ENCODE measurements at regions not wholly inside any gene's neighbourhood (a gene's known extent, or its start where the extent isn't known, plus 50 kb on each side); places are given as distances from the start of the nearest gene placed in this dataset.

GRCh38 chr10:3978761-3979160 is 193.8 kb upstream of the KLF6 start:
- H3K27ac Mint-ChIP-seq: peak overlapping the region; percentile 57 to 94
- no CpG with 5 or more reads among the region's 4 CpGs for WGBS (ENCODE audit: insufficient coverage)

GRCh38 chr10:3978174-3978573 is 193.2 kb upstream of the KLF6 start:
- no peaks in the 10 kb centered on the region for H3K27me3 Mint-ChIP-seq
- H3K27me3 ChIP-seq (replicated peaks in 1 of 2; ENCODE audit: control insufficient read depth in 2 of 2, extremely low read depth in 1 of 2, insufficient read depth in 2 of 2, low read length in 1 of 2): no peaks in the 10 kb centered on the region
- DNase-seq: no peak
- CTCF ChIA-PET: no interaction called here
- no CpG with 5 or more reads among the region's 1 CpG for WGBS (ENCODE audit: insufficient coverage)
- peaks cover 9 to 15% (median 13%) of the 10 kb centered on the region in 3 donors for H3K4me1 Mint-ChIP-seq
- ATAC-seq (replicated peaks in 1 of 4): no peak
- H3K4me3 ChIP-seq (ENCODE audit: control insufficient read depth in 1 of 2, extremely low read depth in 1 of 2, low read length in 1 of 2): no peak overlapping the region
- H3K27ac ChIP-seq (ENCODE audit: low read length): no peak overlapping the region
- H3K36me3 ChIP-seq (ENCODE audit: control insufficient read depth in 2 of 2, extremely low read depth in 1 of 2, insufficient read depth in 1 of 2, low read length in 1 of 2): peaks cover 0 to 5% of the 10 kb centered on the region in 2 donors
- H3K9me3 ChIP-seq: no peaks in the 10 kb centered on the region
- POLR2A ChIA-PET: no interaction called here
- no peak overlapping the region for H3K27ac Mint-ChIP-seq
- H3K4me1 ChIP-seq (ENCODE audit: control insufficient read depth in 1 of 2, extremely low read depth in 1 of 2, insufficient read depth in 2 of 2, low read length in 2 of 2): peaks cover 31 to 46% of the 10 kb centered on the region in 2 experiments
- no peak overlapping the region for H3K4me3 Mint-ChIP-seq
- H3K36me3 Mint-ChIP-seq: peaks cover 5% of the 10 kb centered on the region
- H3K9me3 Mint-ChIP-seq: peaks cover 0 to 6% (median 4%) of the 10 kb centered on the region in 3 donors

More at GRCh38 chr10:3978761-3979160, 193.8 kb upstream of the KLF6 start:
- Histone ChIP-seq H3K36me3 (ENCODE audit: control insufficient read depth in 2 of 2, extremely low read depth in 1 of 2, insufficient read depth in 1 of 2, low read length in 1 of 2) (peaks cover 0 to 5% of the 10 kb centered on the region in 2 donors), H3K27ac (ENCODE audit: low read length) (no peak overlapping the region), H3K9me3 (no peaks in the 10 kb centered on the region), H3K4me1 (ENCODE audit: control insufficient read depth in 1 of 2, extremely low read depth in 1 of 2, insufficient read depth in 2 of 2, low read length in 2 of 2) (peaks cover 25 to 45% of the 10 kb centered on the region in 2 experiments), H3K4me3 (ENCODE audit: control insufficient read depth in 1 of 2, extremely low read depth in 1 of 2, low read length in 1 of 2) (no peak overlapping the region), H3K27me3 (replicated peaks in 1 of 2; ENCODE audit: control insufficient read depth in 2 of 2, extremely low read depth in 1 of 2, insufficient read depth in 2 of 2, low read length in 1 of 2) (no peaks in the 10 kb centered on the region)
- Mint-ChIP-seq H3K4me1 (peaks cover 8 to 13% (median 12%) of the 10 kb centered on the region in 3 donors), H3K27me3 (no peaks in the 10 kb centered on the region), H3K4me3 (peak overlapping the region in 1 of 3 donors; percentile 38), H3K9me3 (peaks cover 0 to 8% (median 5%) of the 10 kb centered on the region in 3 donors), H3K36me3 (peaks cover 5% of the 10 kb centered on the region)
- ATAC-seq (replicated peaks in 1 of 4) (peak in 3 of 4 experiments; percentile 17 to 40 (median 25)), DNase-seq (peak in 1 of 35 experiments; percentile 38)
- CTCF ChIA-PET: no interaction called here
- POLR2A ChIA-PET: no interaction called here

- POLR2A ChIA-PET: no interaction called here
Observed at GRCh38 chr10:3977761-3978160, 192.8 kb upstream of the KLF6 start.

GRCh38 chr10:3976718-3977117 is 191.7 kb upstream of the KLF6 start:
- Mint-ChIP-seq H3K27me3 (no peaks in the 10 kb centered on the region), H3K4me1 (peaks cover 24 to 27% (median 24%) of the 10 kb centered on the region in 3 donors), H3K4me3 (no peak overlapping the region), H3K27ac (no peak overlapping the region), H3K9me3 (no peaks in the 10 kb centered on the region), H3K36me3 (no peaks in the 10 kb centered on the region)
- Histone ChIP-seq H3K36me3 (ENCODE audit: control insufficient read depth in 2 of 2, extremely low read depth in 1 of 2, insufficient read depth in 1 of 2, low read length in 1 of 2) (peaks cover 0 to 5% of the 10 kb centered on the region in 2 donors), H3K4me1 (ENCODE audit: control insufficient read depth in 1 of 2, extremely low read depth in 1 of 2, insufficient read depth in 2 of 2, low read length in 2 of 2) (peaks cover 41 to 56% of the 10 kb centered on the region in 2 experiments), H3K27ac (ENCODE audit: low read length) (peak overlapping the region; percentile 10), H3K9me3 (no peaks in the 10 kb centered on the region), H3K4me3 (ENCODE audit: control insufficient read depth in 1 of 2, extremely low read depth in 1 of 2, low read length in 1 of 2) (no peak overlapping the region), H3K27me3 (replicated peaks in 1 of 2; ENCODE audit: control insufficient read depth in 2 of 2, extremely low read depth in 1 of 2, insufficient read depth in 2 of 2, low read length in 1 of 2) (no peaks in the 10 kb centered on the region)
- DNase-seq (peak in 1 of 35 experiments; percentile 32), ATAC-seq (replicated peaks in 1 of 4) (peak; percentile 51 to 62 (median 54))
- POLR2A ChIA-PET: no interaction called here
- CTCF ChIA-PET: interaction anchor here in 1 of 2 donors (0.6 kb wide), 1 partner anchor 790 kb away, joined by 4 read pairs; no protein-coding TSS in a partner anchor
- WGBS (ENCODE audit: insufficient coverage): no CpG with 5 or more reads among the region's 1 CpG

More at GRCh38 chr10:3977761-3978160, 192.8 kb upstream of the KLF6 start:
- 100% methylated on average over 2 of the region's 6 CpGs for WGBS (ENCODE audit: insufficient coverage)
- Histone ChIP-seq H3K4me1 (ENCODE audit: control insufficient read depth in 1 of 2, extremely low read depth in 1 of 2, insufficient read depth in 2 of 2, low read length in 2 of 2) (peaks cover 35 to 50% of the 10 kb centered on the region in 2 experiments), H3K27me3 (replicated peaks in 1 of 2; ENCODE audit: control insufficient read depth in 2 of 2, extremely low read depth in 1 of 2, insufficient read depth in 2 of 2, low read length in 1 of 2) (no peaks in the 10 kb centered on the region), H3K4me3 (ENCODE audit: control insufficient read depth in 1 of 2, extremely low read depth in 1 of 2, low read length in 1 of 2) (no peak overlapping the region), H3K36me3 (ENCODE audit: control insufficient read depth in 2 of 2, extremely low read depth in 1 of 2, insufficient read depth in 1 of 2, low read length in 1 of 2) (peaks cover 0 to 5% of the 10 kb centered on the region in 2 donors), H3K9me3 (no peaks in the 10 kb centered on the region), H3K27ac (ENCODE audit: low read length) (no peak overlapping the region)
- no peak for DNase-seq
- peaks cover 13 to 18% (median 17%) of the 10 kb centered on the region in 3 donors for H3K4me1 Mint-ChIP-seq
- peaks cover 0 to 2% (median 1%) of the 10 kb centered on the region in 3 donors for H3K9me3 Mint-ChIP-seq
- ATAC-seq (replicated peaks in 1 of 4): no peak
- peaks cover 4% of the 10 kb centered on the region for H3K36me3 Mint-ChIP-seq
- CTCF ChIA-PET: no interaction called here
- no peak overlapping the region for H3K27ac Mint-ChIP-seq
- H3K27me3 Mint-ChIP-seq: no peaks in the 10 kb centered on the region
- H3K4me3 Mint-ChIP-seq: no peak overlapping the region

GRCh38 chr10:3976171-3976570 is 191.2 kb upstream of the KLF6 start:
- Mint-ChIP-seq H3K27me3 (no peaks in the 10 kb centered on the region), H3K4me3 (no peak overlapping the region), H3K4me1 (peaks cover 29 to 32% (median 29%) of the 10 kb centered on the region in 3 donors), H3K27ac (no peak overlapping the region), H3K36me3 (no peaks in the 10 kb centered on the region), H3K9me3 (no peaks in the 10 kb centered on the region)
- no CpG with 5 or more reads among the region's 3 CpGs for WGBS (ENCODE audit: insufficient coverage)
- CTCF ChIA-PET: no interaction called here
- ATAC-seq (replicated peaks in 1 of 4) (no peak), DNase-seq (no peak)
- Histone ChIP-seq H3K4me3 (ENCODE audit: control insufficient read depth in 1 of 2, extremely low read depth in 1 of 2, low read length in 1 of 2) (no peak overlapping the region), H3K27ac (ENCODE audit: low read length) (peak overlapping the region; percentile 10), H3K9me3 (no peaks in the 10 kb centered on the region), H3K4me1 (ENCODE audit: control insufficient read depth in 1 of 2, extremely low read depth in 1 of 2, insufficient read depth in 2 of 2, low read length in 2 of 2) (peaks cover 40 to 56% of the 10 kb centered on the region in 2 experiments), H3K27me3 (replicated peaks in 1 of 2; ENCODE audit: control insufficient read depth in 2 of 2, extremely low read depth in 1 of 2, insufficient read depth in 2 of 2, low read length in 1 of 2) (no peaks in the 10 kb centered on the region), H3K36me3 (ENCODE audit: control insufficient read depth in 2 of 2, extremely low read depth in 1 of 2, insufficient read depth in 1 of 2, low read length in 1 of 2) (peaks cover 0 to 5% of the 10 kb centered on the region in 2 donors)
- POLR2A ChIA-PET: no interaction called here

GRCh38 chr10:3975016-3975415 is 190.0 kb upstream of the KLF6 start:
- no peak for ATAC-seq (replicated peaks in 1 of 4)
- Mint-ChIP-seq H3K4me1 (peaks cover 41 to 44% (median 41%) of the 10 kb centered on the region in 3 donors), H3K4me3 (no peak overlapping the region), H3K9me3 (no peaks in the 10 kb centered on the region), H3K27me3 (no peaks in the 10 kb centered on the region), H3K27ac (peak overlapping the region in 1 of 2 donors; percentile 62), H3K36me3 (no peaks in the 10 kb centered on the region)
- Histone ChIP-seq H3K4me3 (ENCODE audit: control insufficient read depth in 1 of 2, extremely low read depth in 1 of 2, low read length in 1 of 2) (no peak overlapping the region), H3K4me1 (ENCODE audit: control insufficient read depth in 1 of 2, extremely low read depth in 1 of 2, insufficient read depth in 2 of 2, low read length in 2 of 2) (peaks cover 39 to 61% of the 10 kb centered on the region in 2 experiments), H3K27ac (ENCODE audit: low read length) (no peak overlapping the region), H3K9me3 (no peaks in the 10 kb centered on the region), H3K36me3 (ENCODE audit: control insufficient read depth in 2 of 2, extremely low read depth in 1 of 2, insufficient read depth in 1 of 2, low read length in 1 of 2) (peaks cover 0 to 4% of the 10 kb centered on the region in 2 donors), H3K27me3 (replicated peaks in 1 of 2; ENCODE audit: control insufficient read depth in 2 of 2, extremely low read depth in 1 of 2, insufficient read depth in 2 of 2, low read length in 1 of 2) (no peaks in the 10 kb centered on the region)
- 93% methylated on average over 6 of the region's 9 CpGs for WGBS (ENCODE audit: insufficient coverage)
- ChIA-PET POLR2A (interaction anchor here in 1 of 2 donors (0.8 kb wide), 1 partner anchor 190 kb away, joined by 3 read pairs; the partner anchor contains the start of gene KLF6), CTCF (interaction anchor here (0.9 to 1.3 kb wide), 3 partner anchors 14 to 190 kb away, joined by 3 to 4 read pairs (median 3); partner anchors contain the start of gene KLF6 (in 1 of the 2))
- DNase-seq: no peak
